A549 (cell line): ENCODE measurements at regions not wholly inside any gene's neighbourhood (a gene's known extent, or its start where the extent isn't known, plus 50 kb on each side); places are given as distances from the start of the nearest gene placed in this dataset.

Source experiments
- CTCF ChIP-seq: fragments of >200 bp; sonication (Bioruptor Twin); formaldehyde crosslinking; IDR thresholded peaks from 3 replicates; pipeline ENCODE4 v1.5.1; 2016
- HEYL ChIP-seq: fragments of 250-450 bp; sonication (Bioruptor Pico); IDR thresholded peaks from 2 replicates; pipeline ENCODE4 v1.8.0; 2021; ENCODE audit warnings: mild to moderate bottlenecking, moderate library complexity
- HMGXB4 ChIP-seq: fragments of 250-450 bp; sonication (Bioruptor Pico); IDR thresholded peaks from 2 replicates; pipeline ENCODE4 v1.5.0; 2021; ENCODE audit warnings: mild to moderate bottlenecking, moderate library complexity, borderline replicate concordance
- KDM5A ChIP-seq: fragments of 200-600 bp; sonication (generic); IDR thresholded peaks from 2 replicates; pipeline ENCODE4 v1.6.1; 2016; ENCODE audit warnings: antibody characterized with exemption, mild to moderate bottlenecking
- MYC ChIP-seq: IDR thresholded peaks from 2 replicates; pipeline ENCODE4 v1.6.1; 2012; ENCODE audit warnings: mild to moderate bottlenecking, inconsistent platforms, low read length, improper control_type of control experiment, borderline replicate concordance
- PBX3 ChIP-seq: IDR thresholded peaks from 2 replicates; pipeline ENCODE4 v1.6.1; 2012
- POLR2A ChIP-seq: IDR thresholded peaks from 2 replicates; pipeline ENCODE4 v1.6.1; 2012; ENCODE audit warnings: mild to moderate bottlenecking, low read length
- USF2 ChIP-seq: fragments of 450-650 bp; IDR thresholded peaks from 2 replicates; pipeline ENCODE4 v1.6.1; 2014; ENCODE audit warnings: antibody characterized with exemption

DNA sequence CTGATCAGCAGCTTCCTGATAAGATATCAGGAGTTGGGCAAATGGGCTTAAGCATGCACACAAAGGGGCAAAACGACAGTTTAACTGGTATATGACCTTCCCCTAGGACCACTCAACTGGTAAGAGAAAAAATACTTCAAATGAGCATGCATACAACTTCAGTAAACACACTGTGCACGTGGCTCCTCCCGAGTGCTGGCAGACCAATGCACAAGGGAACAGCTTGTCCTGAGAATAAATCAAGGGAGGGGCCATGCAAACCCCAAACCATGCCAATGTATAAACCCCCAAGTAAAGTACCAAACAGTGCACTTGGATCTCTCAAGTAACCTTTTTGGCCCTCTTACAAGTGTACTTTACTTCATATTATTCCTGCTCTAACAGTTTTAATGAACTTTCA, 293.3 kb upstream of the TBX22 start:
- TF ChIP-seq CTCF (no peak), POLR2A (no peak), KDM5A (no peak), USF2 (no peak), MYC (no peak), PBX3 (no peak), HEYL (CRISPR knock-in tag) (no peak), HMGXB4 (CRISPR knock-in tag) (no peak)
